Thyroid gland (tissue), 4 donors: ENCODE measurements at regions not wholly inside any gene's neighbourhood (a gene's known extent, or its start where the extent isn't known, plus 50 kb on each side); places are given as distances from the start of the nearest gene placed in this dataset.

Source experiments
- POLR2A ChIP-seq, 2 donors: fragments of 450-650 bp; IDR thresholded peaks; one replicate each; pipeline ENCODE4 v1.6.1; 2017; ENCODE audit warnings: antibody characterized with exemption in 2 of 2, mild to moderate bottlenecking in 2 of 2, moderate library complexity in 1 of 2
- TF ChIP-seq, protein P1 (sequence below), 6 experiments: fragments of 200-600 bp in 3 of 6; fragments of 450-650 bp in 3 of 6; sonication (generic) in 3 of 6; IDR thresholded peaks; one replicate each; pipeline ENCODE4 v1.5.1; 2016 to 2019; ENCODE audit warnings: antibody characterized with exemption in 6 of 6, mild to moderate bottlenecking in 2 of 6, inconsistent platforms in 1 of 6, moderate library complexity in 1 of 6

DNA sequence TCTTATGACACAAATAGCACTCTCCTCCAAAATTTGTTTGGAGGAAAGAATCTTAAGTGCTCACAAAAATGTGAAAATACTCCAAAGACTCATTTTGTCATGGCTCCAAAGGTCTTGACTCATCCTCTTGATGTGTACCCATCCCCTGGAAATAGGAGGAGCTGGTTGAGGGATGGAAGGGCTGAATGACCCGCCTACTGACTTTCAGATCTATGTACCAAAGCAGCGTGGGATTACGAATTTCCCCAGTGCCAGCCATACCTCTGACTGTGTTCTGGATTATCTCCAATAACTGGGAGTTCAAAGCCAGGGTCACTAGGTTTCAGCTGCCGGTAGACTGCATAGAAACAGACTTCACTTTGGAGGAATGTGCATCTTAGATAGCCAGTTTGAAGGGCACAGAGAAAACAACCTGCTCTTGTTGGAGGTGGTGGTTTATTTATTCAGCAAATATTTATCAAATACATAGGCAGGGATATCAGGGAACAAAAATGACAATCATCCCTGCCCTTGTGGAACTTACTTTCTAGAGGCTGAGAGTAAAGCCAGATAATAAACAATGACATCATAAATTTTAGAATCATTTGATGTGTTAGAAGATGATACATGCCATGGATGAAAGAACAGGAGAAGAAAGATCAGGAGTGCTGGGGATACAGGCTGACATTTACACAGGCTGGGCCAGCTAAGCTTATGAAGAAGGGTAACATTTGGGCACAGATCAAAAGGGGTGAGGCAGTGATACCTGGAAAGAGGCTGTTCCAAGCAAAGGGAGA lies 246.6 kb downstream of the TBXT start:
- no peak for TF ChIP-seq POLR2A (IDR thresholded peaks at IDR 0.05)
- TF ChIP-seq, protein P1, sequence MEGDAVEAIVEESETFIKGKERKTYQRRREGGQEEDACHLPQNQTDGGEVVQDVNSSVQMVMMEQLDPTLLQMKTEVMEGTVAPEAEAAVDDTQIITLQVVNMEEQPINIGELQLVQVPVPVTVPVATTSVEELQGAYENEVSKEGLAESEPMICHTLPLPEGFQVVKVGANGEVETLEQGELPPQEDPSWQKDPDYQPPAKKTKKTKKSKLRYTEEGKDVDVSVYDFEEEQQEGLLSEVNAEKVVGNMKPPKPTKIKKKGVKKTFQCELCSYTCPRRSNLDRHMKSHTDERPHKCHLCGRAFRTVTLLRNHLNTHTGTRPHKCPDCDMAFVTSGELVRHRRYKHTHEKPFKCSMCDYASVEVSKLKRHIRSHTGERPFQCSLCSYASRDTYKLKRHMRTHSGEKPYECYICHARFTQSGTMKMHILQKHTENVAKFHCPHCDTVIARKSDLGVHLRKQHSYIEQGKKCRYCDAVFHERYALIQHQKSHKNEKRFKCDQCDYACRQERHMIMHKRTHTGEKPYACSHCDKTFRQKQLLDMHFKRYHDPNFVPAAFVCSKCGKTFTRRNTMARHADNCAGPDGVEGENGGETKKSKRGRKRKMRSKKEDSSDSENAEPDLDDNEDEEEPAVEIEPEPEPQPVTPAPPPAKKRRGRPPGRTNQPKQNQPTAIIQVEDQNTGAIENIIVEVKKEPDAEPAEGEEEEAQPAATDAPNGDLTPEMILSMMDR (IDR thresholded peaks at IDR 0.05) = no peak
